H7 (cell line): ENCODE measurements at regions not wholly inside any gene's neighbourhood (a gene's known extent, or its start where the extent isn't known, plus 50 kb on each side); places are given as distances from the start of the nearest gene placed in this dataset.

Source experiments
- DNase-seq: peaks from one replicate; pipeline ENCODE4 v3.0.0; 2012
- H3K27me3 ChIP-seq: 2 replicates; pipeline ENCODE4 v1.6.0; 2011; ENCODE audit warnings: mild to moderate bottlenecking, low read length; ENCODE audit not compliant: control insufficient read depth, insufficient read depth
- H3K36me3 ChIP-seq: replicated peaks from 2 replicates; pipeline ENCODE4 v1.5.1; 2011; ENCODE audit warnings: low read length; ENCODE audit not compliant: control insufficient read depth, insufficient read depth
- H3K4me3 ChIP-seq: 2 replicates; pipeline ENCODE4 v1.5.1; 2011; ENCODE audit warnings: low read depth, mild to moderate bottlenecking, control low read depth, low read length, moderate library complexity; ENCODE audit not compliant: insufficient read depth

DNA sequence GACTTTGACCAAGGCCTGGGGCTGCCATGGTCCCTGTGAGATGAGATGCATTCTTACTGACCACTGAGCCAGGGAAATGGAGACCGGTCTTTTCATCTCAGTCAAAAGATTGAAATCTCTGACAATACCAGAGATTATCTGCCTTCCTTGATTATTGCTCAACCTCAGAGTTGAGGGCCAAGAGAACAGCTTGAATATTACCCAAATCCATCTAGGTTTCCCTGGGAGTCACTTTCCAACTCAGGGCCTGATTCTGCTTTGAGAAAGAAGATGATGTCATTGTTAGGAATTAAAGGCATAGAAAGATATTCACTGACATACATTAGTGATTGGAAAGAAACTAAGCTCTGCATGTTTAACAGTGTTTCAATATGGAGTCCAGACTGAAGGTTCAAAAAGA, 515.9 kb upstream of the TBX3 start:
- no peaks in the 10 kb centered on the region for H3K36me3 ChIP-seq
- DNase-seq, result no peak
- H3K27me3 ChIP-seq, result no peaks in the 10 kb centered on the region
- H3K4me3 ChIP-seq, result no peak overlapping the region

DNA sequence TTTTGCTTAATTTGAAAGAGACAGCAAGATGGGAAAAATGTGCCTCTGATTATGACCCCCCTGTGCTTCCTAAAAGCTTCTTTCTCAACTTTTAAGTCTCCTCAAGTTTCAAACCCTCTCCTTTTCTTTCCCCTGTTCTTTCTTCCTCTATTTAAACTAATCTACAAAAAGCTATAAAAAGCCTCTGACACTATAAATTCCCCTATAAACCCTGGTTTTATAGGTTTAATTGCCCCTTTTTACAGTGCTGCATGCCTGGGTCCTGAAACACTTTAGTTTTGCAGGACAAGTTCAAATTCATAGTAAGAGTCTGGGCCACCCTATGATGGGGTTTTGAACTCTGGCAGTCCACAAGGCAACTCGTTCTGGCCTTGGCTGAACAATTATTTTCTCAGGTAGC, 510.9 kb upstream of the TBX3 start:
- Histone ChIP-seq H3K4me3 (no peak overlapping the region), H3K36me3 (no peaks in the 10 kb centered on the region), H3K27me3 (no peaks in the 10 kb centered on the region)
- no peak for DNase-seq

DNA sequence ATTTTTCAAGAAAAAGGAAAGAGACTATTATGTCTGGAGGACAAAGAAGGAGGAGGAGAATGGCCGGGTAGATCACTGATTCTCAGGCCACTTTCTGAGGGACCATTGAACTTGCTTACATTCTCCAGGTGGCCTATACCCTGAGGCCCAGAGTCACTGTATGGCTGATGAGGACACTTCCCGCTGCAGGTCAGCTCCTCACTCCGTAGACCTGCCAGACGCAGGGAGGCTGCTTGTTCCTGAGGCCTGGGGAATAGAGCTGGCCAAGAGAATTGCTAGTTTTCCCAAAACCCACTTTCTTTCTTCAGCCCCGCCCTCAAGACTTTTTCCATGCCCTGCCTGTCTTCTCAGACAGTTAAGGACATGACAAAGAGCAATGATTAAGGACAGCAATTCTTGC, 510.5 kb upstream of the TBX3 start:
- no peak for DNase-seq
- H3K36me3 ChIP-seq, result no peaks in the 10 kb centered on the region
- no peaks in the 10 kb centered on the region for H3K27me3 ChIP-seq
- no peak overlapping the region for H3K4me3 ChIP-seq

DNA sequence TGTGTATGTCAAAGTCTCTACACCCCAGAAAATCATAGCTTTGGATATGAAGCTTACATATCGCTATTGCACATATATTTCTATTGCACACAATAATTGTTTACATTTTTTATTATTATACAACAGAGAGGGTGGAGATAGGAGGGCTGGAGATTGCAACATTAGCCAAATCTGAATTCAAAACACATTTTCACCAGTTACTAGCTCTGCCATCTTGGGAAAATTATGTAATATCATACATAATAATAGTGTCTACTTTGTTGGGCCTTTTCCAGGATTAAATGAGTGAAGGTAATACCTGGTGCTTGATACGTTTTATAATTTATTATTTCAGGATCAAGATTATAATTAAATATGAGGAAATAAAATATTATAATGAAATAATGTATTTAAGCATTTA, 507.4 kb upstream of the TBX3 start:
- no peaks in the 10 kb centered on the region for H3K36me3 ChIP-seq
- no peak overlapping the region for H3K4me3 ChIP-seq
- H3K27me3 ChIP-seq, result no peaks in the 10 kb centered on the region
- DNase-seq, result no peak

DNA sequence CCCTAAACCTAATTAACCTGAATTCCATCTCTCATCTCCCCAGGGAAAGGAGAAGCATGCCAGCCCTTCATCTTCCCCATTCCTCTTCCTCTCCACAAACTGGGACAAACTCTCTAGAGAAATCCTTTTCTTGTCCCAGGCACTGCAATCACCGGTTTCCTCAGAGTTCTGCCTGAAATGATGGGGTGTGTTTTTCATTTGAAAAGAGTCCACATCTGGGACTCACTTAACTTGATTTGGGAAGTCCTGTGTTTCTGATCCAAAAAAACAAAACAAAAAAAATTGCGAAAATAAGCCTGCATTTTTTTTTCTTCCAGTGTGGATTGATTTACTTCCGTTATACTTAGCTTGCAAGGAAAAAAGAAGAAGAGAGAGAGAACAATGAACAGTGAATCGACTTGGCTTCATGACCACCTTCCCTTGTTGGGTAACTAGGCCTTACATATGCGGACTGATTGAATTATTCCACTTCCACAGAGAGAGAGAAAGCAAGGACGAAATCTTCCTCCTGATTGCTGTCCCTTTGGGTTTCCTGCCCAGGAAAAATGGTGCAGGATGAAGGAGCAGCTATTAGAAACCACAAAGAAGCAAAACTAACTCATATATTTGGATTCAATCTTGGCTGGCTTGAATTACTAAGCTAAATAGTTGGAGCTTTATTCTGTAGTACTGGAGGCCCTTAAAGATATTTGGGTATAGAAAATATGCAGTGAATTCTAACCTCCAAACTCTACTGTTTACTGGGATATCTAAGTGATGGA, 506.2 kb upstream of the TBX3 start:
- Histone ChIP-seq H3K36me3 (no peaks in the 10 kb centered on the region), H3K4me3 (no peak overlapping the region), H3K27me3 (no peaks in the 10 kb centered on the region)
- DNase-seq, result no peak

GRCh38 chr12:115185506-115185905, 501.5 kb upstream of the TBX3 start:
- H3K4me3 ChIP-seq, result no peak overlapping the region
- DNase-seq, result no peak
- H3K36me3 ChIP-seq, result no peaks in the 10 kb centered on the region
- H3K27me3 ChIP-seq, result no peaks in the 10 kb centered on the region

- no peak for DNase-seq
- H3K36me3 ChIP-seq, result no peaks in the 10 kb centered on the region
- H3K27me3 ChIP-seq, result no peaks in the 10 kb centered on the region
- no peak overlapping the region for H3K4me3 ChIP-seq
These were observed 499.8 kb upstream of the TBX3 start for GRCh38 chr12:115183752-115184151.

DNA sequence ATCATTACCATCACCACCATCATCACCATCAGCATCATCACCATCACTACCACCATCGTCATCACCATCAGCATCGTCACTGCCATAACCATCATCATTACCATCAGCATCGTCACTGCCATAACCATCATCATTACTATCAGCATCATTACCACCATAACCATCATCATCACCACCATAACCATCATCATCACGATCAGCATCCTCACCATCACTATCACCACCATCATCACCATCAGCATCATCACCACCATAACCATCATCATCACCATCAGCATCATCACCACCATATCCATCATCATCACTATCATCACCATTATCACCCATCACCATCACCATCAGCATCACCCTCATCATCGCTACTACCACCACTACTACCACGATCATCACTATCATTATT, 493.9 kb upstream of the TBX3 start:
- Histone ChIP-seq H3K36me3 (no peaks in the 10 kb centered on the region), H3K27me3 (no peaks in the 10 kb centered on the region), H3K4me3 (no peak overlapping the region)
- no peak for DNase-seq

DNA sequence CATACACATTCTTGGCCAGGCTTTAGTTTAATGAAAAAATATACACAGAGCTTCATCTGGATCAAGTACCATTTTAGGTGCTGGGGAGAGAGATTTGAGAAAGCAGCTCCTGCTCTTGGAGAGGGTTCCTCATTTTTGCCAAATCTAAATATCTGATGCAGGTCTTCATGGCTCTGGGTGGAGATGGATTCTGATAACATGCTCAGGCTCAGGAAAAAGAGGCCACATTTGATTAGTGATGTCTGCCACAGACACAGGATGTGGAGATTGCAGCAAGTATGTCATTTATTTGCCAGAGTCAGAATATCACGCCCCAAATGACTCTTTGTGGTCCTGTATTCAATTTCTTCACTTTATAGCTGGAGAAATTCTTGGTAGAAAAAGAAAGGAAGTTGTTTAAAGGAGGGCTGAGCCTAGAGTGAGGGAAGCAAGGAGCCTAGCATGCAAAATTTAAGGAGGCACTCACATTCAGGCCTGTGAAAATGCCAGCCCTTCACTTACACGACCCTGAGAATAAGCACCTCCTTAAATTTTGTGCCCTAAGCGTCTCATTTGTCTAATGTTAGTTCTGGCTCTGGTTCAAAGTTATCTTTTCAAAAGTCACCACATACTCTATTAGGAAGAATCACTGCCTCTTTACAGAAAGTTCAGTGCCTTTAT, 492.9 kb upstream of the TBX3 start:
- Histone ChIP-seq H3K27me3 (no peaks in the 10 kb centered on the region), H3K4me3 (no peak overlapping the region), H3K36me3 (no peaks in the 10 kb centered on the region)
- no peak for DNase-seq

GRCh38 chr12:115174920-115175319, 490.9 kb upstream of the TBX3 start:
- H3K4me3 ChIP-seq, result no peak overlapping the region
- no peaks in the 10 kb centered on the region for H3K27me3 ChIP-seq
- no peak for DNase-seq
- H3K36me3 ChIP-seq, result no peaks in the 10 kb centered on the region

- Histone ChIP-seq H3K36me3 (no peaks in the 10 kb centered on the region), H3K27me3 (no peaks in the 10 kb centered on the region), H3K4me3 (no peak overlapping the region)
- no peak for DNase-seq
These were observed 488.5 kb upstream of the TBX3 start for GRCh38 chr12:115172521-115172920.

DNA sequence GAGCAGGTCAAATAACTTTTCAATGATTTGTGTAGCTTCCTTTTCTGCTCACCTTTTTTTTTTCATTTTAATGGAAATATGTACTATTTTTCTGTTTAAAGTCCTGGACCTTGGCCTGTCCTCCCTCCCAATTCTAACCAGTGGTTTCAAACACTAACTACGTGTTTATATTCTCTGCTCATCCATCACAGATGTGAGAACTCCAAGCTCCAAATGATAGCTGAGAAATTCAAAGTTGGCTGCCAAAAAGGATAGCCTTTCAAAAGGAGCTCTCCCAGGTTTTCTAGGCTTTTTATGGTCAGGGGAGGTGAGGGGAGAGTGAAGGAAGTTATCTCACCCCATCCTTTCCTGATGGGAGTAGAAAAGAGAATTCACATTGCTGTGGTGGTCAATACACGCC, 486.0 kb upstream of the TBX3 start:
- Histone ChIP-seq H3K36me3 (no peaks in the 10 kb centered on the region), H3K27me3 (no peaks in the 10 kb centered on the region), H3K4me3 (no peak overlapping the region)
- no peak for DNase-seq

GRCh38 chr12:115166698-115167315, 482.8 kb upstream of the TBX3 start:
- DNase-seq, result peak; percentile 14

GRCh38 chr12:115163710-115164109, 479.7 kb upstream of the TBX3 start:
- no peaks in the 10 kb centered on the region for H3K36me3 ChIP-seq
- no peak for DNase-seq
- no peaks in the 10 kb centered on the region for H3K27me3 ChIP-seq
- no peak overlapping the region for H3K4me3 ChIP-seq

More at GRCh38 chr12:115166698-115167315, 482.8 kb upstream of the TBX3 start:
- Histone ChIP-seq H3K36me3 (no peaks in the 10 kb centered on the region), H3K27me3 (no peaks in the 10 kb centered on the region), H3K4me3 (no peak overlapping the region)
